ENCODE measurements at regions not wholly inside any gene's neighbourhood (a gene's known extent, or its start where the extent isn't known, plus 50 kb on each side); places are given as distances from the start of the nearest gene placed in this dataset.

GRCh38 chr12:73161970-73162369 is 889.8 kb downstream of the TRHDE start:
- Histone ChIP-seq H3K4me2 (replicated peaks; ENCODE audit: extremely low read depth, low read length, poor library complexity, severe bottlenecking) (no peak overlapping the region), H3K27me3 (ENCODE audit: control insufficient read depth in 2 of 2, insufficient read depth in 2 of 2, low read length in 2 of 2) (no peaks in the 10 kb centered on the region), H4K20me1 (ENCODE audit: insufficient read depth, low read length) (no peaks in the 10 kb centered on the region), H3K4me3 (replicated peaks in 1 of 3; ENCODE audit: low read depth in 2 of 3, low read length in 3 of 3) (no peak overlapping the region), H3K9ac (ENCODE audit: insufficient read depth, low read length, poor library complexity, severe bottlenecking) (no peak overlapping the region), H3K27ac (ENCODE audit: low read depth in 1 of 2, low read length in 2 of 2) (no peak overlapping the region), H3K9me3 (replicated peaks in 1 of 2; ENCODE audit: control insufficient read depth in 1 of 2, insufficient read depth in 1 of 2, low read length in 2 of 2) (peaks cover 4 to 10% of the 10 kb centered on the region in 2 donors), H3K36me3 (replicated peaks in 1 of 2; ENCODE audit: control insufficient read depth in 1 of 2, insufficient read depth in 2 of 2, low read length in 2 of 2) (no peaks in the 10 kb centered on the region), H3K79me2 (ENCODE audit: insufficient read depth, low read length) (no peaks in the 10 kb centered on the region), H2AFZ (ENCODE audit: insufficient read depth, low read depth, low read length, poor library complexity, severe bottlenecking) (no peak overlapping the region), H3K4me1 (ENCODE audit: control insufficient read depth in 1 of 2, insufficient read depth in 2 of 2, low read length in 2 of 2) (no peaks in the 10 kb centered on the region)
- intact Hi-C loops (cut with micrococcal nuclease), result no loop called here
- Mint-ChIP-seq H3K36me3 (no peaks in the 10 kb centered on the region), H3K27me3 (ENCODE audit: low read depth in 3 of 3) (no peaks in the 10 kb centered on the region), H3K27ac (no peak overlapping the region), H3K9me3 (peaks cover 0 to 12% (median 6%) of the 10 kb centered on the region in 7 donors), H3K4me3 (no peak overlapping the region), H3K4me1 (no peaks in the 10 kb centered on the region)
- TF ChIP-seq, protein P1, sequence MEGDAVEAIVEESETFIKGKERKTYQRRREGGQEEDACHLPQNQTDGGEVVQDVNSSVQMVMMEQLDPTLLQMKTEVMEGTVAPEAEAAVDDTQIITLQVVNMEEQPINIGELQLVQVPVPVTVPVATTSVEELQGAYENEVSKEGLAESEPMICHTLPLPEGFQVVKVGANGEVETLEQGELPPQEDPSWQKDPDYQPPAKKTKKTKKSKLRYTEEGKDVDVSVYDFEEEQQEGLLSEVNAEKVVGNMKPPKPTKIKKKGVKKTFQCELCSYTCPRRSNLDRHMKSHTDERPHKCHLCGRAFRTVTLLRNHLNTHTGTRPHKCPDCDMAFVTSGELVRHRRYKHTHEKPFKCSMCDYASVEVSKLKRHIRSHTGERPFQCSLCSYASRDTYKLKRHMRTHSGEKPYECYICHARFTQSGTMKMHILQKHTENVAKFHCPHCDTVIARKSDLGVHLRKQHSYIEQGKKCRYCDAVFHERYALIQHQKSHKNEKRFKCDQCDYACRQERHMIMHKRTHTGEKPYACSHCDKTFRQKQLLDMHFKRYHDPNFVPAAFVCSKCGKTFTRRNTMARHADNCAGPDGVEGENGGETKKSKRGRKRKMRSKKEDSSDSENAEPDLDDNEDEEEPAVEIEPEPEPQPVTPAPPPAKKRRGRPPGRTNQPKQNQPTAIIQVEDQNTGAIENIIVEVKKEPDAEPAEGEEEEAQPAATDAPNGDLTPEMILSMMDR (IDR thresholded peaks at IDR 0.05), result no peak
- DNase-seq, result no peak
- 90% methylated on average over 2 of the region's 2 CpGs for WGBS (ENCODE audit: insufficient coverage)

GRCh38 chr12:73180734-73181133 is 908.6 kb downstream of the TRHDE start:
- H2AFZ ChIP-seq (ENCODE audit: insufficient read depth, low read depth, low read length, poor library complexity, severe bottlenecking), result no peak overlapping the region
- intact Hi-C loops (cut with micrococcal nuclease), result no loop called here
- H3K27ac ChIP-seq (ENCODE audit: low read depth in 1 of 2, low read length in 2 of 2), result no peak overlapping the region
- H3K4me1 ChIP-seq (ENCODE audit: control insufficient read depth in 1 of 2, insufficient read depth in 2 of 2, low read length in 2 of 2), result no peaks in the 10 kb centered on the region
- no peaks in the 10 kb centered on the region for H3K27me3 ChIP-seq (ENCODE audit: control insufficient read depth in 2 of 2, insufficient read depth in 2 of 2, low read length in 2 of 2)
- 81% methylated on average over 2 of the region's 3 CpGs for WGBS (ENCODE audit: insufficient coverage)
- H4K20me1 ChIP-seq (ENCODE audit: insufficient read depth, low read length), result no peaks in the 10 kb centered on the region
- H3K4me3 ChIP-seq (replicated peaks in 1 of 3; ENCODE audit: low read depth in 2 of 3, low read length in 3 of 3), result no peak overlapping the region
- H3K9me3 Mint-ChIP-seq, result peaks cover 1 to 13% (median 11%) of the 10 kb centered on the region in 7 donors
- H3K4me1 Mint-ChIP-seq, result no peaks in the 10 kb centered on the region
- peaks cover 0 to 3% (median 0%) of the 10 kb centered on the region in 3 donors for H3K27me3 Mint-ChIP-seq (ENCODE audit: low read depth in 3 of 3)
- no peak for DNase-seq
- H3K4me3 Mint-ChIP-seq, result no peak overlapping the region
- peaks cover 18 to 21% of the 10 kb centered on the region in 2 donors for H3K9me3 ChIP-seq (replicated peaks in 1 of 2; ENCODE audit: control insufficient read depth in 1 of 2, insufficient read depth in 1 of 2, low read length in 2 of 2)
- no peaks in the 10 kb centered on the region for H3K36me3 Mint-ChIP-seq
- H3K4me2 ChIP-seq (replicated peaks; ENCODE audit: extremely low read depth, low read length, poor library complexity, severe bottlenecking), result no peak overlapping the region
- no peak overlapping the region for H3K27ac Mint-ChIP-seq
- TF ChIP-seq, protein P1 (IDR thresholded peaks at IDR 0.05), result no peak
- no peaks in the 10 kb centered on the region for H3K79me2 ChIP-seq (ENCODE audit: insufficient read depth, low read length)
- H3K9ac ChIP-seq (ENCODE audit: insufficient read depth, low read length, poor library complexity, severe bottlenecking), result no peak overlapping the region
- H3K36me3 ChIP-seq (replicated peaks in 1 of 2; ENCODE audit: control insufficient read depth in 1 of 2, insufficient read depth in 2 of 2, low read length in 2 of 2), result no peaks in the 10 kb centered on the region

All from CD14-positive monocyte (primary cell).